BJ (cell line): ENCODE measurements at regions not wholly inside any gene's neighbourhood (a gene's known extent, or its start where the extent isn't known, plus 50 kb on each side); places are given as distances from the start of the nearest gene placed in this dataset.

Source experiments
- CTCF ChIA-PET: fragments of 350-600 bp; formaldehyde crosslinking; extraction: SDS; loops from one replicate; lab custom pipeline; 2021; ENCODE audit warnings: antibody characterized with exemption, inconsistent platforms; lab: Yijun Ruan, JAX
- POLR2A ChIA-PET: fragments of 300-600 bp; sonication (Branson Sonifier 250); formaldehyde crosslinking; extraction: SDS; loops from one replicate; lab custom pipeline; 2021; ENCODE audit warnings: antibody characterized with exemption; lab: Charles Lee
- DNase-seq: peaks from one replicate; pipeline ENCODE4 v3.0.0-alpha.2; 2011; ENCODE audit warnings: low read depth
- H3K27me3 ChIP-seq: 2 replicates; pipeline ENCODE4 v1.6.0; 2011; ENCODE audit warnings: low read length; ENCODE audit not compliant: control insufficient read depth, insufficient read depth
- H3K36me3 ChIP-seq: 2 replicates; pipeline ENCODE4 v1.5.1; 2011; ENCODE audit warnings: low read length; ENCODE audit not compliant: control insufficient read depth, insufficient read depth
- H3K4me3 ChIP-seq: 2 replicates; pipeline ENCODE4 v1.5.1; 2011; ENCODE audit warnings: low read depth, mild to moderate bottlenecking, control low read depth, low read length
- CTCF ChIP-seq: IDR thresholded peaks from 2 replicates; pipeline ENCODE4 v1.5.1; 2011; ENCODE audit warnings: low read depth, mild to moderate bottlenecking, control low read depth, inconsistent platforms, low read length, moderate library complexity; ENCODE audit not compliant: insufficient read depth

- no peak overlapping the region for H3K4me3 ChIP-seq
- H3K27me3 ChIP-seq: no peaks in the 10 kb centered on the region
- CTCF ChIA-PET: no interaction called here
- no peaks in the 10 kb centered on the region for H3K36me3 ChIP-seq
- TF ChIP-seq CTCF: no peak
- POLR2A ChIA-PET: no interaction called here
- DNase-seq: no peak
These were observed 240.3 kb downstream of the DLL1 start for GRCh38 chr6:170050591-170051041.

- no peak overlapping the region for H3K4me3 ChIP-seq
- DNase-seq: peak; percentile 68
- no peaks in the 10 kb centered on the region for H3K27me3 ChIP-seq
- no peak for TF ChIP-seq CTCF
- ChIA-PET CTCF (no interaction called here), POLR2A (no interaction called here)
- no peaks in the 10 kb centered on the region for H3K36me3 ChIP-seq
These were observed 241.0 kb downstream of the DLL1 start for GRCh38 chr6:170049641-170050561.

GRCh38 chr6:170048615-170049256, 242.1 kb downstream of the DLL1 start:
- ChIA-PET POLR2A (no interaction called here), CTCF (no interaction called here)
- TF ChIP-seq CTCF: no peak
- Histone ChIP-seq H3K36me3 (no peaks in the 10 kb centered on the region), H3K27me3 (no peaks in the 10 kb centered on the region), H3K4me3 (no peak overlapping the region)
- DNase-seq: no peak

- Histone ChIP-seq H3K36me3 (no peaks in the 10 kb centered on the region), H3K27me3 (no peaks in the 10 kb centered on the region), H3K4me3 (no peak overlapping the region)
- ChIA-PET CTCF (no interaction called here), POLR2A (no interaction called here)
- TF ChIP-seq CTCF: no peak
- no peak for DNase-seq
These were observed 243.1 kb downstream of the DLL1 start for GRCh38 chr6:170047823-170048222.
